Mesothelial cell of epicardium (in vitro differentiated cells): ENCODE measurements at regions not wholly inside any gene's neighbourhood (a gene's known extent, or its start where the extent isn't known, plus 50 kb on each side); places are given as distances from the start of the nearest gene placed in this dataset.

Experiments used
- DNase-seq, 2 experiments: peaks; one replicate each; pipeline ENCODE4 v3.0.0; 2021; ENCODE audit warnings: low spot score in 2 of 2; ENCODE audit not compliant: unreplicated experiment in 2 of 2
- H3K27ac Mint-ChIP-seq: 2 replicates; pipeline ENCODE4 v1.8.0; 2021; ENCODE audit warnings: mixed read lengths
- H3K27me3 Mint-ChIP-seq: 2 replicates; pipeline ENCODE4 v1.8.0; 2021; ENCODE audit warnings: low read depth, mixed read lengths
- H3K36me3 Mint-ChIP-seq: 2 replicates; pipeline ENCODE4 v1.8.0; 2021; ENCODE audit warnings: mixed read lengths
- H3K4me1 Mint-ChIP-seq: 2 replicates; pipeline ENCODE4 v1.8.0; 2021; ENCODE audit warnings: mixed read lengths
- H3K4me3 Mint-ChIP-seq: 2 replicates; pipeline ENCODE4 v1.8.0; 2021; ENCODE audit warnings: mild to moderate bottlenecking, moderate library complexity, mixed read lengths
- H3K9me3 Mint-ChIP-seq: 2 replicates; pipeline ENCODE4 v1.8.0; 2021; ENCODE audit warnings: mixed read lengths
- TF ChIP-seq, protein P1 (sequence below): fragments of 200-600 bp; sonication (generic); IDR thresholded peaks from one replicate; pipeline ENCODE4 v1.5.0; 2021; ENCODE audit warnings: antibody characterized with exemption; ENCODE audit not compliant: unreplicated experiment

DNA sequence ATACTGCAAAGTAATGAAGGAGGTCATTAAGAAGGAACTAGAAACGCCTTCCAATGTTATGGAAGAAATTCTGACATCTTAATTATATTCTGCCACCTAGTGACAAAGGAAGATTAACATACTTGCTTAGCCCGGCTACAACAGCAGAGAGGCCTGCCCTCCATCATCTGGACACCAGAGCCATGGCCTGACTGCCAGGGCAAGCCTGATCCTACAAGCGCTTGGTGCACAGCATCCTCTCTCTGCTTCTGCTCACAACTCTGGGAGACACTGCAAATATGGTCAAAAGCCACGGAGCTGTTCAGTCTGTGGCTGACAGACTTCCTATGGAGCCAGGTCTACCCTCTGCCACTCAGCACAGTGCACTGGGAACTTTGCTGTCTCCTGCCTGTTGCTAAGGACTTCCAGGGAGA, 87.3 kb upstream of the SLC44A1 start:
- no peaks in the 10 kb centered on the region for H3K36me3 Mint-ChIP-seq
- H3K4me1 Mint-ChIP-seq = peaks cover 2% of the 10 kb centered on the region
- TF ChIP-seq, protein P1, sequence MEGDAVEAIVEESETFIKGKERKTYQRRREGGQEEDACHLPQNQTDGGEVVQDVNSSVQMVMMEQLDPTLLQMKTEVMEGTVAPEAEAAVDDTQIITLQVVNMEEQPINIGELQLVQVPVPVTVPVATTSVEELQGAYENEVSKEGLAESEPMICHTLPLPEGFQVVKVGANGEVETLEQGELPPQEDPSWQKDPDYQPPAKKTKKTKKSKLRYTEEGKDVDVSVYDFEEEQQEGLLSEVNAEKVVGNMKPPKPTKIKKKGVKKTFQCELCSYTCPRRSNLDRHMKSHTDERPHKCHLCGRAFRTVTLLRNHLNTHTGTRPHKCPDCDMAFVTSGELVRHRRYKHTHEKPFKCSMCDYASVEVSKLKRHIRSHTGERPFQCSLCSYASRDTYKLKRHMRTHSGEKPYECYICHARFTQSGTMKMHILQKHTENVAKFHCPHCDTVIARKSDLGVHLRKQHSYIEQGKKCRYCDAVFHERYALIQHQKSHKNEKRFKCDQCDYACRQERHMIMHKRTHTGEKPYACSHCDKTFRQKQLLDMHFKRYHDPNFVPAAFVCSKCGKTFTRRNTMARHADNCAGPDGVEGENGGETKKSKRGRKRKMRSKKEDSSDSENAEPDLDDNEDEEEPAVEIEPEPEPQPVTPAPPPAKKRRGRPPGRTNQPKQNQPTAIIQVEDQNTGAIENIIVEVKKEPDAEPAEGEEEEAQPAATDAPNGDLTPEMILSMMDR = no peak
- no peaks in the 10 kb centered on the region for H3K27me3 Mint-ChIP-seq
- DNase-seq = no peak
- H3K9me3 Mint-ChIP-seq = no peaks in the 10 kb centered on the region
- H3K4me3 Mint-ChIP-seq = no peak overlapping the region
- no peak overlapping the region for H3K27ac Mint-ChIP-seq

DNA sequence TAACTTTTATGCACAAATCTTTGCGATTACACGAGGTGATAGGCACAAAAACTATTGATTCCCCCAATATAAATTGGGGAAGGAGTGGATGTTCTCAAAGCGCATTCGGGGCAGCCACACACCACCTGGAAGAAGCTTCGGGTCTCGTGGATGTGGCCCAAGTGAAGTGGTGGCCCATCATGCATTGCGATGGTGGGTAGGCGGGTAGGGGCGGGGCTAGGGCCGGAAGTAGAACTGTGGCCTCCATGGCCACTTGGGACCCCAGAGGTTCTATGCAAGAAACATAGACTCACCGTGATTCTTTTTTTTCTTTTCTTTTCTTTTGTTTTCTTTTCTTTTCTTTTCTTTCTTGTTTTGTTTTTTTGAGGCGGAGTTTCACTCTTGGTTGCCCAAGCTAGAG, 86.4 kb upstream of the SLC44A1 start:
- Mint-ChIP-seq H3K27me3 (no peaks in the 10 kb centered on the region), H3K4me3 (no peak overlapping the region), H3K4me1 (peaks cover 2% of the 10 kb centered on the region), H3K9me3 (no peaks in the 10 kb centered on the region), H3K27ac (no peak overlapping the region), H3K36me3 (no peaks in the 10 kb centered on the region)
- no peak for DNase-seq
- TF ChIP-seq, protein P1 = no peak

DNA sequence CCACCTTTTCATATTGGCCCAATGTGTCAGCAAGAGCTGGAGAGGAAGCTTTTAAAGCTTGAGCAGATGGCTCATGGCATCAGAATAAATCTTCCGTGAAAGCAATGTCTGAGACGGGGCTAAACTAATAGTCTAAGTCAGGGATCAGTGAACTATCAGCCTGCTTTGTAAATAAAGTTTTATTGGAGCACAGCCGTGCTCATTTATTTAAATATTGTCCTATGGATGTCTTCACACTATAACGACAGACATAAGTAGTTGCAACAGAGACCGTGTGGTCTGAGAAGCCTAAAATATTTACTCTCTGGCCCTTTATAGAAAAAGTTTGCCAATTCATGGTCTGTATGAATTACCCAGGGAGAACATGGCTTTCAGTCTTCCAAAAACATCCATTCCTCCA, 85.6 kb upstream of the SLC44A1 start:
- Mint-ChIP-seq H3K4me1 (peaks cover 2% of the 10 kb centered on the region), H3K36me3 (no peaks in the 10 kb centered on the region), H3K27ac (no peak overlapping the region), H3K9me3 (no peaks in the 10 kb centered on the region), H3K4me3 (no peak overlapping the region), H3K27me3 (no peaks in the 10 kb centered on the region)
- DNase-seq = no peak
- TF ChIP-seq, protein P1 = no peak

DNA sequence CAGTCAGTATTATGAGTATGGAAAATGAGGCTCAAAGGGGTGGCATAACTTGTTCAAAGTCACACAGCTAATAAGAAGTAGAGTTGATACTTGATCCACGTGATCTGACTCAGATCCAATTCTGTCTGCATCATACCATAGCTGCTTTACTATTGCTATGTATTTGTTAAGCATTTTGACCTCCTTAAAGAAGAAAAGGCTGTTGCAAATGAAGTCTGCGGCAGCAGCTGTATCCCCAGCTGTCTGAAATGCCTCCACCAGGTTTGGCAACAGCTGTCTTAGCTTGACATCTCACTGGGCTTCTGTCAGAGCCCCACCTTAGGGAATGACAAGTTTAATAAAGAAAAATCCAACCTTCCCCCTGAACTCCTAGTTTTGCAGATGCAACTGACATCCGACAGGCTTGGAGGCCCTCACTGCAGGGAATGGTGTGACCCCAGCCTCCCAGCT, 75.6 kb upstream of the SLC44A1 start:
- no peaks in the 10 kb centered on the region for H3K27me3 Mint-ChIP-seq
- TF ChIP-seq, protein P1 = no peak
- no peaks in the 10 kb centered on the region for H3K9me3 Mint-ChIP-seq
- no peak overlapping the region for H3K27ac Mint-ChIP-seq
- no peaks in the 10 kb centered on the region for H3K4me1 Mint-ChIP-seq
- no peak overlapping the region for H3K4me3 Mint-ChIP-seq
- DNase-seq = no peak
- no peaks in the 10 kb centered on the region for H3K36me3 Mint-ChIP-seq

DNA sequence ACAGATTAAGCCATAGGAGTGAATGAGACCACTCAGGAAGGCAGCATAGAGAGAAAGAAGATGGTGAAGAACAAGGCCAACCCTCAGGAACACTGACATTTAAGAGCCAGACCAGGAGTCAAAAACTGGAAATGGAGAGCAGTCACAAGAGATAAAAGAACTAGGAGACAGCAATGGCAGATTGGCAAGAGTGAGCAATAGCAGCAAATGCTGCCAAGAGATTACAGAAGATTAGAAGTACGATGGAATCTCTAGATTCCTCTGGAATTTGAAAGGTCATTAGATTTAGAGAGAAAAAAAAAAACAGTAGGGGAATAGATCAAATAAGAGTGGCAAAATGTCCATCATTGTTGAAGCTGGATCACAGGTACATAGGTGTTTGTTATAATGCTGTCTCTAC, 73.4 kb upstream of the SLC44A1 start:
- Mint-ChIP-seq H3K9me3 (no peaks in the 10 kb centered on the region), H3K27ac (no peak overlapping the region), H3K27me3 (no peaks in the 10 kb centered on the region), H3K4me3 (no peak overlapping the region), H3K36me3 (no peaks in the 10 kb centered on the region), H3K4me1 (peaks cover 1% of the 10 kb centered on the region)
- TF ChIP-seq, protein P1 = no peak
- DNase-seq = no peak

DNA sequence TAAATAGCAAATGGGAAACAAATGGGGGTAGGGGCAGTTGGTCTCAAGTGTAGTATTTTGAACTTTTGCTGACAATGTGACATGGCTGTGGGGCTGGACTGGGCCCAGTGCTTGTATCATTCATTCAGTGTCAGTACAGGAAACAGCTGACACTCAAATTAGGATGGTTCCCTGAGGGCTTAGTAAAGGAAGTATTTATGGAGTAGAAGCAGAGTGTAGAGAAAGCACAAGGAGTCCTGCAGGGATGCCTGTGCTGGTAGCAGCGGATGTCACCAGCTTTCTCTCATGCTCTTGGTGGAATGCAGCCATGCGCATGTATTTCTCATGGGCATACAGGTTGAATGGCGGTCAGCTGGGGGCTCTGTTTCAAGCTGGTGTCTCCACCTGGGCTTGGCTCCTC, 72.9 kb upstream of the SLC44A1 start:
- Mint-ChIP-seq H3K4me3 (no peak overlapping the region), H3K9me3 (no peaks in the 10 kb centered on the region), H3K27ac (no peak overlapping the region), H3K4me1 (peaks cover 1% of the 10 kb centered on the region), H3K36me3 (no peaks in the 10 kb centered on the region), H3K27me3 (no peaks in the 10 kb centered on the region)
- TF ChIP-seq, protein P1 = no peak
- no peak for DNase-seq
